GM12878 (cell line): ENCODE measurements at regions not wholly inside any gene's neighbourhood (a gene's known extent, or its start where the extent isn't known, plus 50 kb on each side); places are given as distances from the start of the nearest gene placed in this dataset.

Experiments
- POLR2A ChIP-seq: IDR thresholded peaks from 2 replicates; pipeline ENCODE4 v1.6.1; 2011; ENCODE audit warnings: low read depth, mild to moderate bottlenecking, low read length
- POLR2AphosphoS5 ChIP-seq: IDR thresholded peaks from 2 replicates; pipeline ENCODE4 v1.6.1; 2011; ENCODE audit warnings: mild to moderate bottlenecking, low read length, inconsistent platforms
- TAF1 ChIP-seq: IDR thresholded peaks from 2 replicates; pipeline ENCODE4 v1.6.1; 2011; ENCODE audit warnings: mild to moderate bottlenecking, low read depth, low read length, borderline replicate concordance
- USF1 ChIP-seq: IDR thresholded peaks from 2 replicates; pipeline ENCODE4 v1.6.1; 2011; ENCODE audit warnings: borderline replicate concordance, low read depth, mild to moderate bottlenecking, moderate library complexity, mixed read lengths, low read length; ENCODE audit not compliant: insufficient read depth; ENCODE audit errors: extremely low read length

GRCh38 chr3:188955919-188956318 lies 215.9 kb upstream of the TPRG1 start:
- no peak for TF ChIP-seq POLR2AphosphoS5
- no peak for TF ChIP-seq TAF1
- no peak for TF ChIP-seq POLR2A
- TF ChIP-seq USF1 = no peak
